Medulla oblongata (tissue), 1 donor: ENCODE measurements at regions not wholly inside any gene's neighbourhood (a gene's known extent, or its start where the extent isn't known, plus 50 kb on each side); places are given as distances from the start of the nearest gene placed in this dataset.

Experiments used
- DNase-seq: peaks from one replicate; pipeline ENCODE4 v3.0.0-alpha.2; 2015; ENCODE audit errors: extremely low spot score

GRCh38 chr2:3138621-3139020, 239.0 kb downstream of the EIPR1 start:
- DNase-seq = no peak

GRCh38 chr2:3137651-3138300, 239.8 kb downstream of the EIPR1 start:
- DNase-seq = no peak

GRCh38 chr2:3135676-3136075, 241.9 kb downstream of the EIPR1 start:
- DNase-seq = no peak

GRCh38 chr2:3134026-3134571, 243.5 kb downstream of the EIPR1 start:
- DNase-seq = no peak

- no peak for DNase-seq
Observed at GRCh38 chr2:3132966-3133365, 244.7 kb downstream of the EIPR1 start.

- DNase-seq = no peak
Observed at GRCh38 chr2:3132466-3132865, 245.2 kb downstream of the EIPR1 start.

GRCh38 chr2:3131636-3132326, 245.8 kb downstream of the EIPR1 start:
- DNase-seq = no peak

GRCh38 chr2:3130889-3131635, 246.6 kb downstream of the EIPR1 start:
- DNase-seq = no peak

- DNase-seq = no peak
Observed at GRCh38 chr2:3130444-3130843, 247.2 kb downstream of the EIPR1 start.

- DNase-seq = no peak
Observed at GRCh38 chr2:3129867-3130266, 247.8 kb downstream of the EIPR1 start.

- no peak for DNase-seq
Observed at GRCh38 chr2:3128786-3129185, 248.8 kb downstream of the EIPR1 start.

GRCh38 chr2:3127710-3128109, 249.9 kb downstream of the EIPR1 start:
- no peak for DNase-seq

- no peak for DNase-seq
Observed at GRCh38 chr2:3126911-3127621, 250.6 kb downstream of the EIPR1 start.

- DNase-seq = no peak
Observed at GRCh38 chr2:3126171-3126910, 251.3 kb downstream of the EIPR1 start.

GRCh38 chr2:3125761-3126130, 251.9 kb downstream of the EIPR1 start:
- no peak for DNase-seq

- no peak for DNase-seq
Observed at GRCh38 chr2:3125001-3125760, 252.4 kb downstream of the EIPR1 start.

- no peak for DNase-seq
Observed at GRCh38 chr2:3122525-3122924, 255.1 kb downstream of the EIPR1 start.

GRCh38 chr2:3121601-3122000, 256.0 kb downstream of the EIPR1 start:
- DNase-seq = no peak

GRCh38 chr2:3117650-3118216, 259.9 kb downstream of the EIPR1 start:
- no peak for DNase-seq

GRCh38 chr2:3116371-3116770, 261.2 kb downstream of the EIPR1 start:
- no peak for DNase-seq
